HG03460 (cell line): ENCODE measurements at regions not wholly inside any gene's neighbourhood (a gene's known extent, or its start where the extent isn't known, plus 50 kb on each side); places are given as distances from the start of the nearest gene placed in this dataset.
"Not testable (repeated sequence)": the region's sequence is repeated elsewhere in the genome, so short reads cannot be mapped to it uniquely, and the experiment has no call there.

Source experiments
- ATAC-seq: cut with Tn5 transposase; IDR thresholded peaks from one replicate; pipeline ENCODE4 v1.9.1; 2021; ENCODE audit not compliant: unreplicated experiment

DNA sequence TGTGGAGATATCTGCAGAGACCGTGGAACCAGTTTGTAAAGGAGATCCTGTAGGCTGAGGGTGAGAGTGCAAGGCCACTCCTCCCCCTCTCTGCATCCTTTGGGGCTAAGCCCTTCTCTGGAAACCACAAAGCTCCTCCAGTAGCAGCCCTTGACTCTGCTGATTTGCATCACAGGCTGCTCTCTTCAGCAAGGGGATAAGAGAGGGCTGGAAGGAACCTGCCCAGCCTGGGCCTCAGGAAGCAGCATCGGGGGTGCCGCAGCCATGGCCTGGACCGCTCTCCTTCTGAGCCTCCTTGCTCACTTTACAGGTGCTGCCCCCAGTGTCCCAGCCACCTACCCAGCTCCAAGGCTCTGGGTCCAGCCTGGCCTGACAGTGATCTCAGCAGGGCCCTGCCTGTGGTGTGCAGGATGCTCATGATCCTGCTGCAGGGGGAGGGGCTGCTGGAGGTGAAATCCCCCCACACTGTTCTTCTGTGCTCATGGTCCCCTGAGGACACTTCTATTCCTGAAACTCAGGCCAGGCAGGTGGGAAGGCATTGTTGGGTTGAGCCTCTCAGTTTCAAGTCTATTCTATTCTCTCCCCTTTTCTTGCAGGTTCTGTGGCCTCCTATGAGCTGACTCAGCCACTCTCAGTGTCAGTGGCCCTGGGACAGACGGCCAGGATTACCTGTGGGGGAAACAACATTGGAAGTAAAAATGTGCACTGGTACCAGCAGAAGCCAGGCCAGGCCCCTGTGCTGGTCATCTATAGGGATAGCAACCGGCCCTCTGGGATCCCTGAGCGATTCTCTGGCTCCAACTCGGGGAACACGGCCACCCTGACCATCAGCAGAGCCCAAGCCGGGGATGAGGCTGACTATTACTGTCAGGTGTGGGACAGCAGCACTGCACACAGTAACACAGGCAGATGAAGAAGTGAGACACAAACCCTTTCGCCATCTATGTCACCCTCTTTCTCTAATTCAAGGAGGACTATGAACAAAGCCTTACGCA, 68.5 kb upstream of the IGLL5 start:
- peak; percentile 61 for ATAC-seq

- no peak for ATAC-seq
Measured at GRCh38 chr22:22820076-22820475, 67.5 kb upstream of the IGLL5 start.

DNA sequence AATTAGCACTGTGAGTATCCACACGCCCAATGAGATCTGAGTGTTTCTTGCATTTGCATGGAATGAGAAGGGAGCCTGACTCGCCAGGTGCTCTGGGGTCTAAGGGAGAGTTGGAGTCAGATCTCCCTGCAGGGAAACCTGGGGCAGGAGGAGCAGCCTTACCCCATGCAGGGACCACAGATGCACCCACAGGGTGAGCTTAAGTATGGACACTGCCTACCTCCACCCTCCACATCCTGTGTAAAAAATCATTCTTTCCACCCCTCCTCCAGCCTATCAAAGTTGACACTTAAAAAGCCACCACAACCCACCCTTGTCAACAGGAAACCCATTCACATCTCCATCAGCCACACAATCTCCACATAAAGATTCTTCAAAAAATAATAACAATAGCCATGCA, 67.0 kb upstream of the IGLL5 start:
- ATAC-seq = no peak

GRCh38 chr22:22821340-22821739, 66.3 kb upstream of the IGLL5 start:
- no peak for ATAC-seq

DNA sequence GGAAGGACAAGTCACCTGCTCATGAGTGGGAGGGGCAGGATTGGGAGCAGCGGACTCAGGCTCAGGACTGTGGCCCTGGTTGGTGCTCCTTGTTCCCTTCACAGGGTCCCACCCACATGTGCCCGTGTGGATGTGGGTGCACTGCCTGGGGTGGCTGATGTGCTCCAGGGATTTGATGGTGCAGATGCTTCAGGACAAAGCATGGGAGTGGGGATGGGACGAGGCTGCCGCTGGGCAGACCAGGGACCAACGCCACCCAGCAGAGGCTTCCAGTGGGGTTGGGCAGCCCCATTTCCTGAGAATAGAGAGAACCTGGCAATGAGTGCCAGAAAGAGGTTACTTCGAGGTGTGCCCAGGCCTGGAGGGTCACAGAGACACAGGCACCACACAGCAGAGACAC, 65.5 kb upstream of the IGLL5 start:
- no peak for ATAC-seq

DNA sequence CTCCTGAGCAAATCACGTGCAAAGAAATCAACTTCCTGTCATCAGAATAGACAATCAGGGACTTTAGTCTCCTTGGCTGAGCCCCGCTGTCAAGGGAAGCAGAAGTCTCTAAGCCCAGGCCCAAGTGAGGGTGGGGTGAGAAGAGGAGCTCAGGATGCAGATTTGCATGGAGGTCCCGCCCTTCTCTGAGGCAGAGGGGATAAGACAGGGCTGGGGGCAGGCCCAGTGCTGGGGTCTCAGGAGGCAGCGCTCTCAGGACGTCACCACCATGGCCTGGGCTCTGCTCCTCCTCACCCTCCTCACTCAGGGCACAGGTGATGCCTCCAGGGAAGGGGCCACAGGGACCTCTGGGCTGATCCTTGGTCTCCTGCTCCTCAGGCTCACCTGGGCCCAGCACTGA, 65.1 kb upstream of the IGLL5 start:
- not testable (repeated sequence) for ATAC-seq

- no peak for ATAC-seq
Measured at GRCh38 chr22:22823131-22823810, 64.3 kb upstream of the IGLL5 start.

GRCh38 chr22:22824340-22825212, 63.0 kb upstream of the IGLL5 start:
- no peak for ATAC-seq

- ATAC-seq = no peak
Measured at GRCh38 chr22:22825213-22825593, 62.4 kb upstream of the IGLL5 start.

GRCh38 chr22:22827187-22827939, 60.3 kb upstream of the IGLL5 start:
- ATAC-seq = no peak

GRCh38 chr22:22830193-22830592, 57.4 kb upstream of the IGLL5 start:
- no peak for ATAC-seq

- ATAC-seq = no peak
Measured at GRCh38 chr22:22830957-22831688, 56.5 kb upstream of the IGLL5 start.

DNA sequence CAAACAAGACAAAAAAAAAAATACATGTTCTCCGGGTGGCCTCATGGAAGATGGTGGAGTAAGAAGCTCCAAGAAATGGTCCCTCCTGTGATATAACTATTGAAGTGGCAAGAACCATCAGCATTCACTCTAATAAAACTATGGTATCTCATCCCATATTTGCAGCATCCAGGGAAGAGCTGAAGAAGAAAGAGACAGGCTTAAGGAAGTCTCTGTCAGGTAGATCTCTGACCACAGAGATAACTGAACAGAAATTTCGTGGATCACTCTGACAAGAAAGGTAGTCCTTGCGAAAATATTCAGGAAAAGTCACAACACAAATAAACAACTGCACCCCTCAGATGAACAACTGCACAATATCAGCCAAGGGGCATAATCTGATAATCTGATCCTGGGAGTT, 54.6 kb upstream of the IGLL5 start:
- no peak for ATAC-seq

- no peak for ATAC-seq
Measured at GRCh38 chr22:22833488-22833887, 54.1 kb upstream of the IGLL5 start.

DNA sequence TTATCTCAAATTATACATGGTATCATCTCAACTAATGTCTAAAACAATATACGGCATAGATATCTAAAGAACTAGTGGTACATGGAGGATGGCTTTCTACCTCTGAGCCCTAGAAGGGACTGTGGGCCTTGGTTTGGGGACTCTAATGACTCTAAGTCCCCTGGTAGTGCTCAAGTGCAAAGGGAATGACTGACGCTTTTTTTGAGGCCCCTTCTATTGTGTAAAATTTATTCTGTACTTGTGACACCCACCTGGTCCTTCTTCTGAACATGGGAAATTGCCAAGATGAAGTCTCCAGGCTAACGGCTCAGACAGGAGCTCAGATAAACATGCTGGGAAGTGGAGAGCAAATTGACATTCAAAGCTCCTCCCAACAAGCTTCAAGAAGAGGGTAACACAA, 53.4 kb upstream of the IGLL5 start:
- ATAC-seq = no peak

GRCh38 chr22:22834783-22835182, 52.8 kb upstream of the IGLL5 start:
- ATAC-seq = no peak

GRCh38 chr22:22835242-22835641, 52.4 kb upstream of the IGLL5 start:
- no peak for ATAC-seq

DNA sequence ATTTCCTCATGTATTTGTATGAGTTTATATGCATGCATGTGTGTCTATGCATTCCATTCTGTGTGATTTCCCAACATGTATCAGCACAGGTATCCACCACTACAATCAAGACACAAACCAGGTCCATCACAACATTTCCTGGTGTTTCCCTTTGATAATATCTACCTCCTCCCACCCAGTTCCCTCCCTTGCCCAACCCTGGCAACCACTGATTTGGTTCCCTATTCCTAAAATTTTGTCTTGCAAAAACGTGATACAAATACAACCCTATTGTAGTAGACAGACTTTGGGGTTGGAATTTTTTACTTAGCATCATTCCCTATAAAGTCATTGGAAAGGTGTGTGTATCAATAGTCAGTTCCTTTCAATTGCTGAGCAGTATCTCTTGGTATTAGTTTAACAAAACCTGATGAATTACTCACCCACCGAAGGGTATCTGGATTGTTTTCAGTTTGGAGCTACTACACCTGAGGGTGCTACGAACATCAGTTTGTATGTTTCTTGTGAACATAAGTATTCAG, 51.8 kb upstream of the IGLL5 start:
- ATAC-seq = no peak

GRCh38 chr22:22836635-22837034, 51.0 kb upstream of the IGLL5 start:
- no peak for ATAC-seq
